DMS114 treated with DMSO at 0.1 percent for 48 hours (cell line): ENCODE measurements at regions not wholly inside any gene's neighbourhood (a gene's known extent, or its start where the extent isn't known, plus 50 kb on each side); places are given as distances from the start of the nearest gene placed in this dataset.
"Not testable (repeated sequence)": the region's sequence is repeated elsewhere in the genome, so short reads cannot be mapped to it uniquely, and the experiment has no call there.

Experiments used
- DNase-seq: peaks from one replicate; lab custom pipeline; 2025; ENCODE audit not compliant: unreplicated experiment; lab: John Stamatoyannopoulos, UW

GRCh38 chr4:60581919-60582536 lies 618.1 kb upstream of the ADGRL3 start:
- no peak for DNase-seq

- DNase-seq = no peak
Observed at GRCh38 chr4:60588556-60588955, 611.6 kb upstream of the ADGRL3 start.

GRCh38 chr4:60589425-60589824 lies 610.7 kb upstream of the ADGRL3 start:
- DNase-seq = no peak

GRCh38 chr4:60590116-60590515 lies 610.0 kb upstream of the ADGRL3 start:
- DNase-seq = no peak

- DNase-seq = no peak
Observed at GRCh38 chr4:60605646-60606354, 594.3 kb upstream of the ADGRL3 start.

GRCh38 chr4:60611762-60612496 lies 588.2 kb upstream of the ADGRL3 start:
- no peak for DNase-seq

- DNase-seq = no peak
Observed at GRCh38 chr4:60617731-60618130, 582.4 kb upstream of the ADGRL3 start.

- no peak for DNase-seq
Observed at GRCh38 chr4:60619531-60620305, 580.4 kb upstream of the ADGRL3 start.

GRCh38 chr4:60637976-60638375 lies 562.1 kb upstream of the ADGRL3 start:
- DNase-seq = no peak

- no peak for DNase-seq
Observed at GRCh38 chr4:60648774-60649173, 551.4 kb upstream of the ADGRL3 start.

GRCh38 chr4:60652933-60653332 lies 547.2 kb upstream of the ADGRL3 start:
- DNase-seq = no peak

- DNase-seq = no peak
Observed at GRCh38 chr4:60655356-60655755, 544.8 kb upstream of the ADGRL3 start.

GRCh38 chr4:60656171-60656570 lies 544.0 kb upstream of the ADGRL3 start:
- DNase-seq = no peak

- DNase-seq = no peak
Observed at GRCh38 chr4:60657041-60657440, 543.1 kb upstream of the ADGRL3 start.

GRCh38 chr4:60657807-60658206 lies 542.3 kb upstream of the ADGRL3 start:
- no peak for DNase-seq

- DNase-seq = no peak
Observed at GRCh38 chr4:60663769-60664168, 536.4 kb upstream of the ADGRL3 start.

- no peak for DNase-seq
Observed at GRCh38 chr4:60682901-60683300, 517.2 kb upstream of the ADGRL3 start.

- DNase-seq = no peak
Observed at GRCh38 chr4:60683357-60683756, 516.8 kb upstream of the ADGRL3 start.

GRCh38 chr4:60683973-60684372 lies 516.2 kb upstream of the ADGRL3 start:
- DNase-seq = no peak

- DNase-seq = not testable (repeated sequence)
Observed at GRCh38 chr4:60696062-60696461, 504.1 kb upstream of the ADGRL3 start.

- no peak for DNase-seq
Observed at GRCh38 chr4:60709061-60709460, 491.1 kb upstream of the ADGRL3 start.
